WERI-Rb-1 (cell line): ENCODE measurements at regions not wholly inside any gene's neighbourhood (a gene's known extent, or its start where the extent isn't known, plus 50 kb on each side); places are given as distances from the start of the nearest gene placed in this dataset.

ENCODE experiments used
- DNase-seq: peaks from one replicate; pipeline ENCODE4 v3.0.0-alpha.2; 2020
- H3K27ac ChIP-seq: fragments of 250-450 bp; sonication (Bioruptor Pico); 2 replicates; pipeline ENCODE4 v1.5.1; 2020; ENCODE audit warnings: mild to moderate bottlenecking, moderate library complexity
- H3K27me3 ChIP-seq: fragments of 250-450 bp; sonication (Bioruptor Pico); 2 replicates; pipeline ENCODE4 v1.5.1; 2021; ENCODE audit warnings: mild to moderate bottlenecking, low read depth, moderate library complexity; ENCODE audit not compliant: insufficient read depth, severe bottlenecking
- H3K36me3 ChIP-seq: fragments of 250-450 bp; sonication (Bioruptor Pico); 2 replicates; pipeline ENCODE4 v1.5.1; 2020; ENCODE audit warnings: mild to moderate bottlenecking, moderate library complexity
- H3K4me3 ChIP-seq: 2 replicates; pipeline ENCODE4 v1.5.1; 2011; ENCODE audit warnings: low read depth, mild to moderate bottlenecking, control low read depth, low read length
- H3K9me3 ChIP-seq: fragments of 250-450 bp; sonication (Bioruptor Pico); 2 replicates; pipeline ENCODE4 v1.5.1; 2021; ENCODE audit warnings: mild to moderate bottlenecking, moderate library complexity; ENCODE audit not compliant: severe bottlenecking
- TF ChIP-seq, protein P1 (sequence below): IDR thresholded peaks from 2 replicates; pipeline ENCODE4 v1.5.1; 2011; ENCODE audit warnings: low read depth, mild to moderate bottlenecking, control low read depth, inconsistent platforms, low read length

DNA sequence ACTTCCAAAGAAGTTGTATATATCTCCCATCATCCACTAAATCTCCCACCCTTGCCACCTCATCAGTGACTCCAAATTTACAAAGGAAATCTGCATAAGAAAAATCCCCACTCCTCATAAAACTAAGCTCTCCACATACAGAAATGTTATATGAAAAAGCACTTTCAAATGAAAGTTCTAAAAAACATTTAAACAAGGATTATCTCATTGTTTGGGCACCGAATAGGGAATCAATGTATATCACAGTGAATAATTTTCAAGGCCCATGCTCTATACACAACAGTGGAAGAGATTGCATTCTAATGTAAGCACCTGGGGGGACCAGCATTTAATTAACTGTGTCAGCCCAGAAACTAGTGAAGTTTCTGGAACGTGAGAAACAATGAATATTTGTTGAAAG is 70.1 kb downstream of the OSR1 start:
- DNase-seq: no peak
- peaks cover 54% of the 10 kb centered on the region for H3K27me3 ChIP-seq
- H3K4me3 ChIP-seq: no peak overlapping the region
- no peak overlapping the region for H3K27ac ChIP-seq
- H3K36me3 ChIP-seq: no peaks in the 10 kb centered on the region
- no peaks in the 10 kb centered on the region for H3K9me3 ChIP-seq
- TF ChIP-seq, protein P1, sequence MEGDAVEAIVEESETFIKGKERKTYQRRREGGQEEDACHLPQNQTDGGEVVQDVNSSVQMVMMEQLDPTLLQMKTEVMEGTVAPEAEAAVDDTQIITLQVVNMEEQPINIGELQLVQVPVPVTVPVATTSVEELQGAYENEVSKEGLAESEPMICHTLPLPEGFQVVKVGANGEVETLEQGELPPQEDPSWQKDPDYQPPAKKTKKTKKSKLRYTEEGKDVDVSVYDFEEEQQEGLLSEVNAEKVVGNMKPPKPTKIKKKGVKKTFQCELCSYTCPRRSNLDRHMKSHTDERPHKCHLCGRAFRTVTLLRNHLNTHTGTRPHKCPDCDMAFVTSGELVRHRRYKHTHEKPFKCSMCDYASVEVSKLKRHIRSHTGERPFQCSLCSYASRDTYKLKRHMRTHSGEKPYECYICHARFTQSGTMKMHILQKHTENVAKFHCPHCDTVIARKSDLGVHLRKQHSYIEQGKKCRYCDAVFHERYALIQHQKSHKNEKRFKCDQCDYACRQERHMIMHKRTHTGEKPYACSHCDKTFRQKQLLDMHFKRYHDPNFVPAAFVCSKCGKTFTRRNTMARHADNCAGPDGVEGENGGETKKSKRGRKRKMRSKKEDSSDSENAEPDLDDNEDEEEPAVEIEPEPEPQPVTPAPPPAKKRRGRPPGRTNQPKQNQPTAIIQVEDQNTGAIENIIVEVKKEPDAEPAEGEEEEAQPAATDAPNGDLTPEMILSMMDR: no peak

- Histone ChIP-seq H3K27me3 (peaks cover 59% of the 10 kb centered on the region), H3K4me3 (no peak overlapping the region), H3K27ac (no peak overlapping the region), H3K9me3 (no peaks in the 10 kb centered on the region), H3K36me3 (no peaks in the 10 kb centered on the region)
- no peak for DNase-seq
- TF ChIP-seq, protein P1: no peak
Measured at GRCh38 chr2:19287324-19287723, 71.1 kb downstream of the OSR1 start.

DNA sequence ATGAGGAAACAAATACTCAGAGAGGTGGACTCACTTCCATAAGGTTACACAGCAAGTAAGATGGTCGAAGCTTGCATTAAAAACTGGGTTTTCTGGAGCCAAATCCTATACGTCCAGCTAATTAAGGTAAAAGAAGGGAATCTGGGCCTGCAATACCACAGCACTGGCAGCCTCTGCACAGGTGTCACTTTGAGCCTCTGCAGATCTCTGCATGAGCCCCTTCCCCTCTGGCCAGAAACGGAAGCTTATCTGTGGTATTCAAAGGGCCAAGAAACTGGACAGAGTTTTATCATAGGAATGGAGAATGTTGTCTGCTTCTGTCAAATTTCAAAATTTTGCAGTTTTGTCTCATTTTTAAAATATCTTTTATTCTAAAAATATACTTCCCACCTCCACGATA is 76.1 kb downstream of the OSR1 start:
- TF ChIP-seq, protein P1: no peak
- H3K9me3 ChIP-seq: peaks cover 2% of the 10 kb centered on the region
- no peaks in the 10 kb centered on the region for H3K36me3 ChIP-seq
- DNase-seq: no peak
- H3K4me3 ChIP-seq: no peak overlapping the region
- peaks cover 76% of the 10 kb centered on the region for H3K27me3 ChIP-seq
- H3K27ac ChIP-seq: no peak overlapping the region

DNA sequence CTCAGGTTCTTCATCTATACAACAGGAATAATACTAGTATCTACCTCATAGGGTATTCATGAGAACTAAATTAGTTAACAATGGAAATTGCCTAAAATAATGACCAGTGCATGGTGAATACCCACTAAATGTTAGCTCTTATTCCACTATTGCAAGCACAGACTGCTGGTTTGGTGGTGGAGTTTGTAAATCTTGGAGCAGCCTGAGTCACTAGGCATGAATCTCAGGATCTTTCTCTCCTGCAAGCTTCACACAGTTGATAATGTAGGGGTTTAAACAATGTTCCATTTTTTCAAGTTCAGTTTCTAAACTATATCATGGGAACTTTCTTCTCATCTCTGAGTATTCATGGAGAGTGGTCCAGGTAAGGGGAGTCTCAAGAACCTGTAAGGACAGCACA is 84.0 kb downstream of the OSR1 start:
- no peaks in the 10 kb centered on the region for H3K36me3 ChIP-seq
- H3K27me3 ChIP-seq: peaks cover 67% of the 10 kb centered on the region
- no peak for DNase-seq
- H3K27ac ChIP-seq: no peak overlapping the region
- H3K9me3 ChIP-seq: no peaks in the 10 kb centered on the region
- H3K4me3 ChIP-seq: no peak overlapping the region
- TF ChIP-seq, protein P1: no peak

DNA sequence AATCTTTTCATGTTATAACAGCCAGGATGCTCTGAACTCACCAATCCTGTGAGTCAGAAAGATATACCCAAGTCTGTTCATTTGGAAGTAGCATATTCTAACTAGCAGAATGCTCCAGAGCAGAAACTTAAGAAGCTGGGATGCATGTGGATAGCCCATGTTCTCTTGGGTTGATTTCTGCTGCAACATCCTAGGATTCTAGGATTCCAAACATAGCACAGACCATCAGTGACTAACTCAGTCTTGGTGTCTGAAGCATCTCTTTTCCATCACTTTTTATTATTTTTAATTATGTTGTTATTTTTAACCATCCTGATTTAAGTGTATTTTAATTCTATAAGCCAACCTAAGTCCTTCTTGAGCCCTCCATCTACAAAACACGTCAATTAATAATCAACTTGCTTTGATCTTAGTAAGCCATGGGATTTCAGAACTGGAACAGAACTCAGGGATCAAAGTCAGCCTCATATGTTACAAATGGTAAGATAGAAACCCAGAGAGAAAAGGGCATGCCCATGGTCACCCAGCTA is 85.4 kb downstream of the OSR1 start:
- no peak overlapping the region for H3K4me3 ChIP-seq
- no peaks in the 10 kb centered on the region for H3K9me3 ChIP-seq
- TF ChIP-seq, protein P1: no peak
- no peak overlapping the region for H3K27ac ChIP-seq
- peaks cover 60% of the 10 kb centered on the region for H3K27me3 ChIP-seq
- no peak for DNase-seq
- H3K36me3 ChIP-seq: no peaks in the 10 kb centered on the region

- H3K36me3 ChIP-seq: no peaks in the 10 kb centered on the region
- H3K27ac ChIP-seq: no peak overlapping the region
- H3K4me3 ChIP-seq: no peak overlapping the region
- TF ChIP-seq, protein P1: no peak
- peaks cover 53% of the 10 kb centered on the region for H3K27me3 ChIP-seq
- no peak for DNase-seq
- H3K9me3 ChIP-seq: no peaks in the 10 kb centered on the region
Measured at GRCh38 chr2:19272039-19272438, 86.4 kb downstream of the OSR1 start.
